ENCODE measurements at regions not wholly inside any gene's neighbourhood (a gene's known extent, or its start where the extent isn't known, plus 50 kb on each side); places are given as distances from the start of the nearest gene placed in this dataset.

DNA sequence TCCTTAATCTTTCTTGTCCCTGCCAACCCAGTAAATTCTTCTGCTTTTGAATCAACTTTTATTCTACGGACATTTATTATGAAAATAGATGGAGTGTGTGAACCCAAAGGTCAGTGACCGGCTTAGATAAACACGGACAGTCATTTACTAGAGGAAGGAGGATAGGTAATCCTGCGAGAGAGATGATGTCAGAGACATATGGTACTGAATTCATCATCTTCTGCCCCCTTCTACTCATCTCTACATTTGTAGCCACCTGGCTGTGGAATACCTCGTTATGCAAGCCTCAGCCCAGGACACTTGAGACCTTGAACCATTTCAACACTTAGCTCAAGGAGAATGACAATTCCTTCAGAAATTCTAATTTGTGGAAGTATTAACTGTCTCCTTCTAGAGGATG is 443.6 kb downstream of the TDRD15 start:
- TF ChIP-seq YY1 (tag by site-specific recombination; IDR thresholded peaks at IDR 0.05): no peak
- no peak for TF ChIP-seq HOXA7 (CRISPR knock-in tag; IDR thresholded peaks at IDR 0.05; ENCODE audit: borderline replicate concordance)
- TF ChIP-seq ZNF658 (tag by site-specific recombination; IDR thresholded peaks at IDR 0.05): no peak
- TF ChIP-seq, protein P1, sequence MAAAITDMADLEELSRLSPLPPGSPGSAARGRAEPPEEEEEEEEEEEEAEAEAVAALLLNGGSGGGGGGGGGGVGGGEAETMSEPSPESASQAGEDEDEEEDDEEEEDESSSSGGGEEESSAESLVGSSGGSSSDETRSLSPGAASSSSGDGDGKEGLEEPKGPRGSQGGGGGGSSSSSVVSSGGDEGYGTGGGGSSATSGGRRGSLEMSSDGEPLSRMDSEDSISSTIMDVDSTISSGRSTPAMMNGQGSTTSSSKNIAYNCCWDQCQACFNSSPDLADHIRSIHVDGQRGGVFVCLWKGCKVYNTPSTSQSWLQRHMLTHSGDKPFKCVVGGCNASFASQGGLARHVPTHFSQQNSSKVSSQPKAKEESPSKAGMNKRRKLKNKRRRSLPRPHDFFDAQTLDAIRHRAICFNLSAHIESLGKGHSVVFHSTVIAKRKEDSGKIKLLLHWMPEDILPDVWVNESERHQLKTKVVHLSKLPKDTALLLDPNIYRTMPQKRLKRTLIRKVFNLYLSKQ (tag by site-specific recombination; IDR thresholded peaks at IDR 0.05; ENCODE audit: borderline replicate concordance): no peak
- no peak for TF ChIP-seq ZNF239 (tag by site-specific recombination; IDR thresholded peaks at IDR 0.05)
- ChIA-PET POLR2A (no interaction called here), CTCF (interaction anchor here (0.7 kb wide), 1 partner anchor 395 kb away, joined by 4 read pairs; no protein-coding TSS in a partner anchor)
- Histone ChIP-seq H3K36me3 (ENCODE audit: control insufficient read depth in 2 of 2, insufficient read depth in 1 of 2, low read length in 2 of 2) (no peaks in the 10 kb centered on the region), H3K9me3 (ENCODE audit: control insufficient read depth, insufficient read depth, low read depth, low read length) (no peaks in the 10 kb centered on the region), H3K27ac (ENCODE audit: extremely low read depth, low read depth, low read length) (no peak overlapping the region), H3K4me1 (ENCODE audit: control insufficient read depth, insufficient read depth, low read length) (no peaks in the 10 kb centered on the region), H3K4me3 (ENCODE audit: low read depth, low read length) (no peak overlapping the region)

DNA sequence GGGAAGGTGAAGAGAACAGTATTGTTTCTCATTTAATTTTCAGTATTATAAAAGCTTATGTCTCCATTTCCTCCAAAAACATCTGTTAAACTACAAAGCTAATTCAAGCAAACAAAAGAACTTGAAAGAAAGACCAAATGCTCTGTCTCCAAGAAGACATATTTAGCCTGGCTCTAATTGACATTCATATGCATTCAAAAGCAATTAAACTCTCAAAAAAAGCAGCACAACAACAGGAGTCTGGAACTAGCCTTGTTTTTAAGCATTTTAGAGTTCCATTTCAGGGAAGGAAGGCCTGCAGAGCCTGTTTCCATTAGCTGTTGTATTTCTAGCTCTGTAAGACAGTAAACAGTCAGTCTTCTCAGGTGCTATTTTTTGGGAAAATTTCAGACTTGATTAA is 447.9 kb downstream of the TDRD15 start:
- no peaks in the 10 kb centered on the region for H3K9me3 ChIP-seq (ENCODE audit: control insufficient read depth, insufficient read depth, low read depth, low read length)
- H3K4me3 ChIP-seq (ENCODE audit: low read depth, low read length): no peak overlapping the region
- no peak for TF ChIP-seq ZBTB10 (tag by site-specific recombination; IDR thresholded peaks at IDR 0.05)
- TF ChIP-seq HOXC10 (CRISPR knock-in tag; IDR thresholded peaks at IDR 0.05): no peak
- TF ChIP-seq ZNF596 (tag by site-specific recombination; IDR thresholded peaks at IDR 0.05): no peak
- TF ChIP-seq ZNF2 (tag by site-specific recombination; IDR thresholded peaks at IDR 0.05): no peak
- no peak for TF ChIP-seq SALL2 (tag by site-specific recombination; IDR thresholded peaks at IDR 0.05; ENCODE audit: borderline replicate concordance)
- no peak for TF ChIP-seq MEIS1 (CRISPR knock-in tag; IDR thresholded peaks at IDR 0.05; ENCODE audit: borderline replicate concordance)
- TF ChIP-seq ZNF157 (tag by site-specific recombination; IDR thresholded peaks at IDR 0.05): no peak
- TF ChIP-seq, protein P2, sequence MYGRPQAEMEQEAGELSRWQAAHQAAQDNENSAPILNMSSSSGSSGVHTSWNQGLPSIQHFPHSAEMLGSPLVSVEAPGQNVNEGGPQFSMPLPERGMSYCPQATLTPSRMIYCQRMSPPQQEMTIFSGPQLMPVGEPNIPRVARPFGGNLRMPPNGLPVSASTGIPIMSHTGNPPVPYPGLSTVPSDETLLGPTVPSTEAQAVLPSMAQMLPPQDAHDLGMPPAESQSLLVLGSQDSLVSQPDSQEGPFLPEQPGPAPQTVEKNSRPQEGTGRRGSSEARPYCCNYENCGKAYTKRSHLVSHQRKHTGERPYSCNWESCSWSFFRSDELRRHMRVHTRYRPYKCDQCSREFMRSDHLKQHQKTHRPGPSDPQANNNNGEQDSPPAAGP (tag by site-specific recombination; IDR thresholded peaks at IDR 0.05): no peak
- no peaks in the 10 kb centered on the region for H3K36me3 ChIP-seq (ENCODE audit: control insufficient read depth in 2 of 2, insufficient read depth in 1 of 2, low read length in 2 of 2)
- POLR2A ChIA-PET: no interaction called here
- no peaks in the 10 kb centered on the region for H3K4me1 ChIP-seq (ENCODE audit: control insufficient read depth, insufficient read depth, low read length)
- CTCF ChIA-PET: no interaction called here
- H3K27ac ChIP-seq (ENCODE audit: extremely low read depth, low read depth, low read length): no peak overlapping the region

DNA sequence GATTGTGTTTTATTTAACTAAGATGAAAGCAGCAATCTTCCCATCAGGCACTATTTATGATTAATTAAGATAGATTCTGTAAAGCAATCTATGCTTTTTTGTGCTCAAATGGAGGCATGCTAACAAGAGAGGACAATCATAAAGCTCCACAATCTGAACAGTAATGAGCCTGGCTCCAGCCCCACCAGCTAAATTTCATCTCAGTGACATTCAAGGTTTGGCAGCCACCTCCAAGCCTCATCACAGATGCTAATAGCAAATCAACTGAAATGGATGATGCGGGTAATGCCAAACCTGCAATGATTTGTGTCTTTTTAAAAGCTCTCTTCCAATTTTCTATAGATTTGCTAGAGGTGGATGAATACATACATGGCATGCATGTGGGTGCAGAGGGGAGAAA is 456.6 kb downstream of the TDRD15 start:
- Histone ChIP-seq H3K36me3 (ENCODE audit: control insufficient read depth in 2 of 2, insufficient read depth in 1 of 2, low read length in 2 of 2) (no peaks in the 10 kb centered on the region), H3K27ac (ENCODE audit: extremely low read depth, low read depth, low read length) (no peak overlapping the region), H3K4me3 (ENCODE audit: low read depth, low read length) (no peak overlapping the region), H3K4me1 (ENCODE audit: control insufficient read depth, insufficient read depth, low read length) (no peaks in the 10 kb centered on the region), H3K9me3 (ENCODE audit: control insufficient read depth, insufficient read depth, low read depth, low read length) (no peaks in the 10 kb centered on the region)
- ChIA-PET POLR2A (no interaction called here), CTCF (no interaction called here)
- TF ChIP-seq ZNF501 (tag by site-specific recombination; IDR thresholded peaks at IDR 0.05) (no peak), ZBTB48 (tag by site-specific recombination; IDR thresholded peaks at IDR 0.05) (no peak), ZNF426 (tag by site-specific recombination; IDR thresholded peaks at IDR 0.05) (no peak), ZNF214 (tag by site-specific recombination; IDR thresholded peaks at IDR 0.05; ENCODE audit: borderline replicate concordance) (no peak), ZNF510 (tag by site-specific recombination; IDR thresholded peaks at IDR 0.05; ENCODE audit: insufficient replicate concordance) (no peak), ZNF514 (tag by site-specific recombination; IDR thresholded peaks at IDR 0.05) (no peak)
- TF ChIP-seq, protein P3, sequence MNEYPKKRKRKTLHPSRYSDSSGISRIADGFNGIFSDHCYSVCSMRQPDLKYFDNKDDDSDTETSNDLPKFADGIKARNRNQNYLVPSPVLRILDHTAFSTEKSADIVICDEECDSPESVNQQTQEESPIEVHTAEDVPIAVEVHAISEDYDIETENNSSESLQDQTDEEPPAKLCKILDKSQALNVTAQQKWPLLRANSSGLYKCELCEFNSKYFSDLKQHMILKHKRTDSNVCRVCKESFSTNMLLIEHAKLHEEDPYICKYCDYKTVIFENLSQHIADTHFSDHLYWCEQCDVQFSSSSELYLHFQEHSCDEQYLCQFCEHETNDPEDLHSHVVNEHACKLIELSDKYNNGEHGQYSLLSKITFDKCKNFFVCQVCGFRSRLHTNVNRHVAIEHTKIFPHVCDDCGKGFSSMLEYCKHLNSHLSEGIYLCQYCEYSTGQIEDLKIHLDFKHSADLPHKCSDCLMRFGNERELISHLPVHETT (tag by site-specific recombination; IDR thresholded peaks at IDR 0.05): no peak
- TF ChIP-seq, protein P4, sequence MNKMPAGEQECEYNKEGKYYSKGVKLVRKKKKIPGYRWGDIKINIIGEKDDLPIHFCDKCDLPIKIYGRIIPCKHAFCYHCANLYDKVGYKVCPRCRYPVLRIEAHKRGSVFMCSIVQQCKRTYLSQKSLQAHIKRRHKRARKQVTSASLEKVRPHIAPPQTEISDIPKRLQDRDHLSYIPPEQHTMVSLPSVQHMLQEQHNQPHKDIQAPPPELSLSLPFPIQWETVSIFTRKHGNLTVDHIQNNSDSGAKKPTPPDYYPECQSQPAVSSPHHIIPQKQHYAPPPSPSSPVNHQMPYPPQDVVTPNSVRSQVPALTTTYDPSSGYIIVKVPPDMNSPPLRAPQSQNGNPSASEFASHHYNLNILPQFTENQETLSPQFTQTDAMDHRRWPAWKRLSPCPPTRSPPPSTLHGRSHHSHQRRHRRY (tag by site-specific recombination; IDR thresholded peaks at IDR 0.05): no peak
- TF ChIP-seq, protein P5, sequence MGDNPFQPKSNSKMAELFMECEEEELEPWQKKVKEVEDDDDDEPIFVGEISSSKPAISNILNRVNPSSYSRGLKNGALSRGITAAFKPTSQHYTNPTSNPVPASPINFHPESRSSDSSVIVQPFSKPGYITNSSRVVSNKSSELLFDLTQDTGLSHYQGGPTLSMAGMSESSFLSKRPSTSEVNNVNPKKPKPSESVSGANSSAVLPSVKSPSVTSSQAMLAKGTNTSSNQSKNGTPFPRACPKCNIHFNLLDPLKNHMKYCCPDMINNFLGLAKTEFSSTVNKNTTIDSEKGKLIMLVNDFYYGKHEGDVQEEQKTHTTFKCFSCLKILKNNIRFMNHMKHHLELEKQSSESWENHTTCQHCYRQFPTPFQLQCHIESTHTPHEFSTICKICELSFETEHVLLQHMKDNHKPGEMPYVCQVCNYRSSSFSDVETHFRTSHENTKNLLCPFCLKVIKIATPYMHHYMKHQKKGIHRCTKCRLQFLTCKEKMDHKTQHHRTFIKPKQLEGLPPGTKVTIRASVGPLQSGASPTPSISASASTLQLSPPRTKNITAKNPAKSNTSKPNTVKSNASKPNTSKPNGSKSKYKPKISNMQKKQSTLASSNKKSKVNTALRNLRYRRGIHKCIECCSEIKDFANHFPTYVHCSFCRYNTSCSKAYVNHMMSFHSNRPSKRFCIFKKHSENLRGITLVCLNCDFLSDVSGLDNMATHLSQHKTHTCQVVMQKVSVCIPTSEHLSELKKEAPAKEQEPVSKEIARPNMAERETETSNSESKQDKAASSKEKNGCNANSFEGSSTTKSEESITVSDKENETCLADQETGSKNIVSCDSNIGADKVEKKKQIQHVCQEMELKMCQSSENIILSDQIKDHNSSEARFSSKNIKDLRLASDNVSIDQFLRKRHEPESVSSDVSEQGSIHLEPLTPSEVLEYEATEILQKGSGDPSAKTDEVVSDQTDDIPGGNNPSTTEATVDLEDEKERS (tag by site-specific recombination; IDR thresholded peaks at IDR 0.05): no peak

All from HEK293 (cell line).